OCI-LY1 (cell line): ENCODE measurements at regions not wholly inside any gene's neighbourhood (a gene's known extent, or its start where the extent isn't known, plus 50 kb on each side); places are given as distances from the start of the nearest gene placed in this dataset.

Experiments used
- CTCF ChIP-seq: fragments of 200-600 bp; sonication (generic), shearing (Covaris generic); IDR thresholded peaks from 2 replicates; pipeline ENCODE4 v1.5.1; 2017; ENCODE audit warnings: mild to moderate bottlenecking, antibody characterized with exemption, low read length, moderate library complexity, mixed read lengths
- EZH2 ChIP-seq: fragments of 200-600 bp; sonication (generic), shearing (Covaris generic); IDR thresholded peaks from 2 replicates; pipeline ENCODE4 v1.8.0; 2017; ENCODE audit warnings: borderline replicate concordance, mixed run types, mild to moderate bottlenecking, antibody characterized with exemption, low read length, moderate library complexity, mixed read lengths

- TF ChIP-seq CTCF = no peak
- TF ChIP-seq EZH2 = no peak
These were observed 400.9 kb downstream of the TSN start for GRCh38 chr2:122156176-122156890.
